RWPE2 (cell line): ENCODE measurements at regions not wholly inside any gene's neighbourhood (a gene's known extent, or its start where the extent isn't known, plus 50 kb on each side); places are given as distances from the start of the nearest gene placed in this dataset.

Source experiments
- ATAC-seq: fragments of 200-7000 bp; cut with Tn5 transposase; 3 replicates; pipeline ENCODE4 v1.9.1; 2021; ENCODE audit warnings: low read depth
- DNase-seq: peaks from one replicate; pipeline ENCODE4 v3.0.0-alpha.2; 2020; ENCODE audit warnings: low spot score
- H3K27ac ChIP-seq: fragments of 450-650 bp; 2 replicates; pipeline ENCODE4 v1.5.1; 2017; ENCODE audit warnings: mild to moderate bottlenecking; ENCODE audit not compliant: poor library complexity, severe bottlenecking
- H3K27me3 ChIP-seq: fragments of 250-450 bp; sonication (Bioruptor Pico); 2 replicates; pipeline ENCODE4 v1.5.1; 2021; ENCODE audit warnings: mild to moderate bottlenecking, moderate library complexity; ENCODE audit not compliant: insufficient read depth, poor library complexity, severe bottlenecking
- H3K36me3 ChIP-seq: fragments of 250-450 bp; sonication (Bioruptor Pico); 2 replicates; pipeline ENCODE4 v1.5.1; 2020; ENCODE audit warnings: low read depth, mild to moderate bottlenecking, moderate library complexity
- H3K4me1 ChIP-seq: fragments of 250-450 bp; sonication (Bioruptor Pico); 2 replicates; pipeline ENCODE4 v1.5.1; 2021; ENCODE audit warnings: mild to moderate bottlenecking, moderate library complexity; ENCODE audit not compliant: insufficient read depth, poor library complexity, severe bottlenecking
- H3K4me3 ChIP-seq: fragments of 250-450 bp; sonication (Bioruptor Pico); 2 replicates; pipeline ENCODE4 v1.5.1; 2021; ENCODE audit warnings: mild to moderate bottlenecking, moderate library complexity; ENCODE audit not compliant: severe bottlenecking
- H3K9me3 ChIP-seq: fragments of 250-450 bp; sonication (Bioruptor Pico); 2 replicates; pipeline ENCODE4 v1.5.1; 2021; ENCODE audit warnings: mild to moderate bottlenecking, moderate library complexity; ENCODE audit not compliant: severe bottlenecking
- TF ChIP-seq, protein P1 (sequence below): fragments of 450-650 bp; IDR thresholded peaks from one replicate; pipeline ENCODE4 v1.5.1; 2017; ENCODE audit warnings: mild to moderate bottlenecking, moderate library complexity; ENCODE audit not compliant: poor library complexity, severe bottlenecking

DNA sequence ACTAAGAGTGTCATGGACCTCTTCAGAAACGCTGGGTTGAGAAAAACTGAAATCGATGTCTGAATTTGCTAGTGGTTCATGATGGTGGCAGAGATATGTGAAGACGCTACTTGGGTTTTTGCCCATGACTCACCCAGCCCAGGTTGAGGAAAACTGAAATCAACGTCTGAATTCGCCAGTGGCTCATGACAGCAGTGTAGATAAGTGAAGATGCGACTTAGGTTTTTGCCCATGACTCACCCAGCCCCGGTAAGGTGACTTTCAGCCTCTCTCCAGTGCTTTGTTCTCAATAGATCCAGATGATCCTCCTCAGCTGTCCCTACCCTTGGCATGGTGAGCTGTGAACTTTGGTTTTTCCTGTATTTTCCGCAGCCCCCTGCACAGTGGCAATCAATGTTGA, 105.3 kb upstream of the SIX3 start:
- no peaks in the 10 kb centered on the region for H3K36me3 ChIP-seq
- DNase-seq, result no peak
- H3K4me3 ChIP-seq, result no peak overlapping the region
- ATAC-seq, result no peak
- TF ChIP-seq, protein P1, sequence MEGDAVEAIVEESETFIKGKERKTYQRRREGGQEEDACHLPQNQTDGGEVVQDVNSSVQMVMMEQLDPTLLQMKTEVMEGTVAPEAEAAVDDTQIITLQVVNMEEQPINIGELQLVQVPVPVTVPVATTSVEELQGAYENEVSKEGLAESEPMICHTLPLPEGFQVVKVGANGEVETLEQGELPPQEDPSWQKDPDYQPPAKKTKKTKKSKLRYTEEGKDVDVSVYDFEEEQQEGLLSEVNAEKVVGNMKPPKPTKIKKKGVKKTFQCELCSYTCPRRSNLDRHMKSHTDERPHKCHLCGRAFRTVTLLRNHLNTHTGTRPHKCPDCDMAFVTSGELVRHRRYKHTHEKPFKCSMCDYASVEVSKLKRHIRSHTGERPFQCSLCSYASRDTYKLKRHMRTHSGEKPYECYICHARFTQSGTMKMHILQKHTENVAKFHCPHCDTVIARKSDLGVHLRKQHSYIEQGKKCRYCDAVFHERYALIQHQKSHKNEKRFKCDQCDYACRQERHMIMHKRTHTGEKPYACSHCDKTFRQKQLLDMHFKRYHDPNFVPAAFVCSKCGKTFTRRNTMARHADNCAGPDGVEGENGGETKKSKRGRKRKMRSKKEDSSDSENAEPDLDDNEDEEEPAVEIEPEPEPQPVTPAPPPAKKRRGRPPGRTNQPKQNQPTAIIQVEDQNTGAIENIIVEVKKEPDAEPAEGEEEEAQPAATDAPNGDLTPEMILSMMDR, result no peak
- no peak overlapping the region for H3K27ac ChIP-seq
- no peaks in the 10 kb centered on the region for H3K9me3 ChIP-seq
- H3K27me3 ChIP-seq, result no peaks in the 10 kb centered on the region
- H3K4me1 ChIP-seq, result no peaks in the 10 kb centered on the region

DNA sequence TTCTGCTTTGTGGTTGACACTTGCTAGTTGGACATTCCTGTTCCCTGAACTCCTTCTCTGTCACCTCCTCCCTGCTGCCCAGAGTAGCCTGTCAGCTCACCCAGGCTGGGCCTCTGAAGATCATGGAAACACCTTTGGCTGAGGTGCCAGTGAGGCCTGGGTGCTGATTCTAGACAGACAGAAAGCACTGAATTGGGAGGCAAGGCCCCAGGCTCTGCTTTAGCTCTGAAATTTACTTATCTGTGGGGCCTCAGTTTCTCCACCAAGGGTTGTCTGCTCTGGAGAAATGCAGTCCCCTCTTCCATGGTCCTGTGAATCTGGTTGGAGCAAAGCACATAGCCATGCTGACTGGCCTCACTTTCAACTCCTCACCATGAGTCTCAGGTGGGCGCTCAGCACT, 104.6 kb upstream of the SIX3 start:
- TF ChIP-seq, protein P1, result no peak
- no peaks in the 10 kb centered on the region for H3K4me1 ChIP-seq
- DNase-seq, result no peak

DNA sequence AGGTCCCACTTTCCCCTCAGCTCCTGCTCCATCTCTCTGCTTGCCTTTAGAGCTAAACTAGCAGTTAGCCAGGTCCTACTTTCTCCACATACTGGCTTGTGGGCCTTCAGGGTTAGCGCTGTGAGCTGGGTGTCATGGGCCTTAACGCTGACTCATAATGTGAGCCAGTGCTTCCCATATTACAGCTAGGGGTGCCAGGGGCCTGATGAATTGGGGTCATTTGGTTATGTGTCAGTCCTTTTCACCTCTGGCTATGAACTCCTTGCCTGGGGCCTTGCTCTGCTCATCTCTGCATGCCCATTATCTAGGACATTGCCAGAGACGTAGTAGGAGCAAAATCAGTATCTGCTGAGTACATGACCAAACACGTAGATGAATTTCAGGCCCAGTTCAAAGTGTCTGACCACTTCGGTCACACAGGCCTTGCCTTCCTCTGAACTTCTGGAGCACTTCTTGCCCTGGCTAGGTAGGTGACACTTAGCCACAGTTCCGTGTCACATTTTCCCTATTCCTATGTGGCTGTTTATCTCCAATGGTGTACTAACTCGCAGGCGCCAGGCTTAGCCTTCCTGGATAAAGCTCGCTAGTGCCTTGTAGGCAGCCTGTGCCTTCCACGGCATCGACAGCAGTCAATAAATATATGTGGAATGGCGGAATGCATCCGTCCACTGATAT, 103.2 kb upstream of the SIX3 start:
- no peak for DNase-seq
- Histone ChIP-seq H3K27me3 (no peaks in the 10 kb centered on the region), H3K4me3 (no peak overlapping the region), H3K4me1 (no peaks in the 10 kb centered on the region), H3K36me3 (no peaks in the 10 kb centered on the region), H3K9me3 (no peaks in the 10 kb centered on the region), H3K27ac (no peak overlapping the region)
- no peak for ATAC-seq
- TF ChIP-seq, protein P1, result no peak

More for the DNA sequence above, 104.6 kb upstream of the SIX3 start:
- no peak overlapping the region for H3K27ac ChIP-seq
- ATAC-seq, result no peak
- H3K27me3 ChIP-seq, result no peaks in the 10 kb centered on the region
- H3K4me3 ChIP-seq, result no peak overlapping the region
- H3K9me3 ChIP-seq, result no peaks in the 10 kb centered on the region
- no peaks in the 10 kb centered on the region for H3K36me3 ChIP-seq

DNA sequence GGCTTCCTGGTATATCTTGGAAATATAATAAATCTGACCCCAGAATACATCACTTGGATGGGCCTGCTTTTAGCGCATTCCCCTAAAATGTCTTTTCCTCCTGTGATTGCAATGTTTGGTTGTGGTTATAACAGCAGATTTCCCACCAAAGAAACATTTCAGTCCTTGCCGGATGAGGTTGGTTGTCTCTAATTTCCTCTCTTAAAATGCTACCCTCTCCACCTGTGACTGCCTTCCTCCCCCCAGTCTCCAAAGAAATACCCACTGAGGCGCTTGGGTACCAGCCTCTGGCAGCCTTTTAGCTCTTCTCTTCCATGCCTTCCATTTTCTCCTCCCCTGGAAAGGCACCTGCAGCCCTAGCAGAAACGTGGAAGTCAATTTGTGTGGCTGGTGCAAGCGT, 102.1 kb upstream of the SIX3 start:
- TF ChIP-seq, protein P1, result no peak
- ATAC-seq (no peak), DNase-seq (no peak)
- Histone ChIP-seq H3K27me3 (no peaks in the 10 kb centered on the region), H3K4me3 (no peak overlapping the region), H3K27ac (no peak overlapping the region), H3K4me1 (no peaks in the 10 kb centered on the region), H3K9me3 (no peaks in the 10 kb centered on the region), H3K36me3 (no peaks in the 10 kb centered on the region)

DNA sequence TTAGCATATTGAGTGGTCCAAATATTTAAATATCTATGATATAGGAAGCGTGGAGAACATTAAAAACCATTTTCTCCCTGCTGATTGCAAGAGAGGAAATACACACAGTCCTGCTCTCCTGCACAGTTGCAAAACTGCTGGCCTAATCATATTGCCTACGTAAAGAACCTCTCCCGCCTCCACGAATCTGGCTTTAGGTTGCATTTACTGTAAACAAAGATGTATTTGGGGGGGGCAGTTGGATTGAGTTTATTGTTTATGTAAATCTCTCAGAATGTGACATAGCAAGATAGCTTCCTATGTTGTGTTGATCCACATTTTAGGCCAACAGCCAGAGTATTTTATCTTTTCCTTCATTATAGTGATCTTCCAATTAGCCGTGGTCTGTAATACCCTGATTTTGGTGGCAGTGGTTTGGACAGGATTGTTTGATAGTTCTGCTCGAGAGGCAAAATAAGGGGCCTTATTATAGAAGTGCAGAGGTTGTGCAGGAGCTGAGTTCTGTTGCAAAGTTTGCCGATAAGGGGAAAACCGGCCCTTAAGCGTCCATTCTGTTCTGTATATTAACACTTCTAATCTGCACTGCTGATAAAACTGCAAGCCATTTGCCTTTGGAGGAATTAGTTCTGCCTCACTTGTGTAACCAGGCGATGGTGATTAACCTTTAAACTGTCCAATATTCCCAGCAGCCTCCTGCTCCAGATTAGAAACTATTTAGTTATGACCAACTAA, 101.6 kb upstream of the SIX3 start:
- DNase-seq, result no peak
- Histone ChIP-seq H3K4me1 (no peaks in the 10 kb centered on the region), H3K27me3 (no peaks in the 10 kb centered on the region), H3K4me3 (no peak overlapping the region), H3K9me3 (no peaks in the 10 kb centered on the region), H3K36me3 (no peaks in the 10 kb centered on the region), H3K27ac (no peak overlapping the region)
- TF ChIP-seq, protein P1, result no peak
- no peak for ATAC-seq
